Mucosa of descending colon (tissue), 3 donors: ENCODE measurements at regions not wholly inside any gene's neighbourhood (a gene's known extent, or its start where the extent isn't known, plus 50 kb on each side); places are given as distances from the start of the nearest gene placed in this dataset.

Source experiments
- ATAC-seq: fragments of 200-7000 bp; cut with Tn5 transposase; one replicate; pipeline ENCODE4 v1.9.1; 2020; ENCODE audit warnings: mild to moderate bottlenecking, moderate library complexity
- DNase-seq, 3 donors: peaks; one replicate each; pipeline ENCODE4 v3.0.0-alpha.2; 2020
- H3K36me3 ChIP-seq: fragments of 200-600 bp; one replicate; pipeline ENCODE4 v1.8.0; 2021; ENCODE audit warnings: low read depth, mild to moderate bottlenecking
- H3K4me1 ChIP-seq: fragments of 200-600 bp; one replicate; pipeline ENCODE4 v1.8.0; 2021; ENCODE audit warnings: low read depth, mild to moderate bottlenecking
- H3K4me3 ChIP-seq: fragments of 200-600 bp; one replicate; pipeline ENCODE4 v1.8.0; 2021; ENCODE audit warnings: mild to moderate bottlenecking
- H3K9me3 ChIP-seq: fragments of 200-600 bp; one replicate; pipeline ENCODE4 v1.8.0; 2021; ENCODE audit warnings: mild to moderate bottlenecking
- CTCF ChIP-seq: fragments of 200-600 bp; IDR thresholded peaks from one replicate; pipeline ENCODE4 v1.8.0; 2022; ENCODE audit warnings: antibody characterized with exemption, mild to moderate bottlenecking
- intact Hi-C, 2 donors: fragments of 100-400 bp; cut with DNase I in 1 of 2; cut with micrococcal nuclease in 1 of 2; formaldehyde crosslinking; loops; one replicate each; pipeline versions ENCODE4 v1.11.0 to v1.11.1; 2022; cut with DNase I, micrococcal nuclease
- donor health status: DM: no; HTN: no; CAD: no; lungs with moderate emphysema.
- donor health status: DM: no; HTN: no; CAD: no.
- donor health status: DM: no; HTN: yes; CAD: no.

- no peak for TF ChIP-seq CTCF
- H3K36me3 ChIP-seq: no peaks in the 10 kb centered on the region
- H3K4me3 ChIP-seq: no peak overlapping the region
- H3K9me3 ChIP-seq: no peaks in the 10 kb centered on the region
- ATAC-seq: no peak
- intact Hi-C loops: no loop called here
- no peaks in the 10 kb centered on the region for H3K4me1 ChIP-seq
- DNase-seq: no peak
Observed at GRCh38 chr13:85247780-85248179, 551.4 kb downstream of the SLITRK6 start.

DNA sequence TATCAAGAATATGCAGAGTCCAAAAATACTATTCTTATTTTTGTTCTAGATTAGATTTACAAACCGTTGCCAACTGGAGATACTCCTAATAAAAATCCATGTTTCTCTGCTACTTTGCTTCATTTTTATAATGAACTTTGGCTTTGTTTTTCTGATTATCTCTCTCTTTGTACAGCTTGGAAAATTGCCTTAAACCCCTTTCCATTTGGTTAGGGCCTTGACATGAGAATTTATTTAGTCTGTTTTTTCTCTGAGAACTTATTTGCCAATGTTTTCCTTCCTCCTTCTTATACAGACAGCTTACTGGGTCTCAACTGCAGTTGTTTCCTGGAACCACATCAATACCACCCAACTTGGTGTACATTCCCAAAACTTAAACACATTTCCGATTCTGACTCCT, 555.4 kb downstream of the SLITRK6 start:
- ATAC-seq: no peak
- TF ChIP-seq CTCF: no peak
- no peak for DNase-seq
- no peaks in the 10 kb centered on the region for H3K9me3 ChIP-seq
- no peaks in the 10 kb centered on the region for H3K36me3 ChIP-seq
- no peak overlapping the region for H3K4me3 ChIP-seq
- intact Hi-C loops: no loop called here
- no peaks in the 10 kb centered on the region for H3K4me1 ChIP-seq

DNA sequence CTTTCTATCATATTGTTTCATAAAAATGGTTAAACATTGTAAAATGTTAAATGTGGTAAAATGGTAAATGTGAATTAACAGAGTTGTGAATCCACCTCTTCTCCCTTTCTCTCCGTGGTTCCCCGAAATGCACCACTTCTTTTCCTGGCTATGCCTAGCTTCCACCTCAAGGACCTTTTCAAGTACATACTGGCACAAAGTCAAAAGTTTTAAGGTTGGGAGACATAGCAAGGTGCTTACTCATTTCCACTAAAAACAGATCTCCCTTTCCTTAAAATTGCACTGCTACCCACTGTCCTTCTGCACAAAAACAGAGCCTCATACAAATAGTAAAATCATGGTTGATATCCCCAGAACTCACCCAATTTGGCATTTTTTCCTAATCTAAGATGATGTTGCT, 558.2 kb downstream of the SLITRK6 start:
- H3K4me3 ChIP-seq: no peak overlapping the region
- H3K36me3 ChIP-seq: no peaks in the 10 kb centered on the region
- H3K9me3 ChIP-seq: no peaks in the 10 kb centered on the region
- ATAC-seq (no peak), DNase-seq (no peak)
- intact Hi-C loops: no loop called here
- no peak for TF ChIP-seq CTCF
- H3K4me1 ChIP-seq: no peaks in the 10 kb centered on the region

GRCh38 chr13:85236413-85236812, 562.8 kb downstream of the SLITRK6 start:
- ATAC-seq (no peak), DNase-seq (no peak)
- Histone ChIP-seq H3K36me3 (no peaks in the 10 kb centered on the region), H3K9me3 (no peaks in the 10 kb centered on the region), H3K4me1 (no peaks in the 10 kb centered on the region), H3K4me3 (no peak overlapping the region)
- no peak for TF ChIP-seq CTCF
- intact Hi-C loops: no loop called here

DNA sequence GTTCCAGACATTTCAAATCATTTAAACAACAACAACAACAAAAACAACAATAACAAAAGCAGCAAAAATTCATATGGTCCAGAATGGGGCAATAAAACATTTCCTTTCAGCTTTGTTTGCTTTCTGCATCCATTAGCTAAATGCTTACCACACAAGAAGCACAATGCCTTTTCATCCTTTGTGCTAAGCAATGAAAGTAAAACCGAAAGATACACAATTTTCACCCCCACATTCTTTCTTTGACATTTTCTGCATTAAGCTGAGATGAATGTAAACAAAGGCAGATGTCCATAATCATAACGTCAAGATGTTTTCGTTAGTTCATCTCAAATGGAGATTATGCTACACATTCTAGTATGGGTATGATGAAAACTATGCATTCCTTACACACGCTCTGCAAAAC, 568.5 kb downstream of the SLITRK6 start:
- no peak for TF ChIP-seq CTCF
- ATAC-seq (no peak), DNase-seq (no peak)
- intact Hi-C loops: no loop called here
- H3K36me3 ChIP-seq: no peaks in the 10 kb centered on the region
- no peaks in the 10 kb centered on the region for H3K9me3 ChIP-seq
- H3K4me3 ChIP-seq: no peak overlapping the region
- H3K4me1 ChIP-seq: no peaks in the 10 kb centered on the region

GRCh38 chr13:85228692-85229091, 570.5 kb downstream of the SLITRK6 start:
- no peaks in the 10 kb centered on the region for H3K4me1 ChIP-seq
- intact Hi-C loops: no loop called here
- DNase-seq (no peak), ATAC-seq (no peak)
- no peaks in the 10 kb centered on the region for H3K9me3 ChIP-seq
- H3K4me3 ChIP-seq: no peak overlapping the region
- no peaks in the 10 kb centered on the region for H3K36me3 ChIP-seq
- no peak for TF ChIP-seq CTCF
